GM19395 (cell line): ENCODE measurements at regions not wholly inside any gene's neighbourhood (a gene's known extent, or its start where the extent isn't known, plus 50 kb on each side); places are given as distances from the start of the nearest gene placed in this dataset.
"Not testable (repeated sequence)": the region's sequence is repeated elsewhere in the genome, so short reads cannot be mapped to it uniquely, and the experiment has no call there.

Source experiments
- ATAC-seq: cut with Tn5 transposase; IDR thresholded peaks from one replicate; pipeline ENCODE4 v1.9.1; 2021; ENCODE audit warnings: mild to moderate bottlenecking, moderate library complexity; ENCODE audit not compliant: unreplicated experiment

DNA sequence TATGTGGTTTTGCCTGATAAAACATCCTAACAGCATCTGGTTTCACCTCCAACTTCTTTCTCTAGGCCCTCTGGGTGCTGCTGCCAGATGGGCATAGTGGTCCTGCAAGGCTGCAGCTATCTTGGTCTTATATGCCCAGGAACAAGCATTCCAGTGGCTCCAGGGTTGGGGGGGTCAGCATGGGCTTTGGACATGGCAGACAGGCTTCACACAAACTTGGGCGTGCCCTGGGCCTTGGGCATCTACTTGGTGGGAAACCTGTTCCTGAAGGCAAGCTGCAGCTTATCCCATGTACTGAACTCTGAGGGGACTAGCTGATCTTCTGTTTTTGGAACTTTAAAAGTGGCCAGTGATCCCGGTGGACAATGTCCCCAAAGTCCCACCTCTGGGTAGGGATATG lies 54.9 kb upstream of the ZNF678 start:
- no peak for ATAC-seq

DNA sequence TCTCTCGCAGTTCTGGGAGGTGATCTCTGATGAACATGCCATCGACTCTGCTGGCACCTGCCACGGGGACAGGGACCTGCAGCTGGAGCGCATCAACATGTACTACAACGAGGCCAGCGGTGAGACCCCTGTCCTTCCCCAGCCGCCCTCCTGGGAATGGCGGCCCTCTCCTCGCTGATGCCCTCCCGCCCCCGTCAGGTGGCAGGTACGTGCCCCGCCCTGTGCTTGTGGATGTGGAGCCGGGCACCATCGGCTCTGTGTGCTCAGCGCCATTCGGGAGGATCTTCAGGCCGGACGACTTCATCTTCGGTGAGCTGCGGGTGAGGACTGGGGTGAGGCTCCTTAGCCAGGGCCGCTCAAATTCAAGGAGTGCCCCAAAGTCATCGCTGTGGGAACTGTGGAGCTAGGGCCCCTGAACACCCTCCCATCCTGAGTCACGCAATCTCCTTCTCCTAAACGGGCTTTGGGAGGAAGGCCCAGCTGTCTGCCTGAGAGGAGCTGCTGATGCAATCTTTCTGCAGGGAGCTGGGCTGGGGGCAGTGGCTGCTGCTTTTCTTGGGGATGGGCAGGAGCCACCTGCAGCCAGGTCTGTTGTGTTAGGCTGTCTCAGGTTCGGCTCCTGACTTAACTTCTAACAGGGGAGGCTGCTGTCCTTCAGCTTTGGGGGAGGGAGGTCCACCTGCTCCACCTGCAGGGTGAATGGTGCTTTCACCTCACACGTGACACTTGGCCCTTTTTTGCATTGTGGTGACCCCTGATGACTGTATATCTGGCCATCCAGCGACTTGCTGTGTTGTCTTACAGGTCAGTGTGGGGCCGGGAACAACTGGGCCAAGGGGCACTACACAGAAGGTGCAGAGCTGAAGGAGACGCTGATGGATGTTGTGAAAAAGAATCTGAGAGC lies 56.6 kb upstream of the ZNF678 start:
- ATAC-seq, result not testable (repeated sequence)

DNA sequence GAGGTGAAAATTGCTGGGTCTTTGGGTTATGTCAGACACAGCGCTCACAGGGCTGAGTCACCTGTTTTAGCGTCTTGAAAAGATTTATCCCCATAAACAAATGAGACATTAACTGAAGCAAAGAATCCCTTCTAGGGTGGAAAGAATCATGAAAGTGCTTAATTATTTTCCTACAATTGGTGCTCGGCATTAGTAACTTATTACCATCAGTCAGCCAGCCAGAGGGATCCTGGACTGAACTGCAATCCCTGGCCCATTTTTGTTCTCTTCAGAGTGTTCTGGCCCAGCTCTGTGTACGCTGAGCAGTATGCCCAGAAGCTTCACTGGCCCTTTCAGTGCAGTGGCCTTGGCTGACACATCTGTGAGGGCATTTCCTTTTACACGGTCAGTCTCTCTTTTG lies 67.3 kb upstream of the ZNF678 start:
- ATAC-seq, result not testable (repeated sequence)

DNA sequence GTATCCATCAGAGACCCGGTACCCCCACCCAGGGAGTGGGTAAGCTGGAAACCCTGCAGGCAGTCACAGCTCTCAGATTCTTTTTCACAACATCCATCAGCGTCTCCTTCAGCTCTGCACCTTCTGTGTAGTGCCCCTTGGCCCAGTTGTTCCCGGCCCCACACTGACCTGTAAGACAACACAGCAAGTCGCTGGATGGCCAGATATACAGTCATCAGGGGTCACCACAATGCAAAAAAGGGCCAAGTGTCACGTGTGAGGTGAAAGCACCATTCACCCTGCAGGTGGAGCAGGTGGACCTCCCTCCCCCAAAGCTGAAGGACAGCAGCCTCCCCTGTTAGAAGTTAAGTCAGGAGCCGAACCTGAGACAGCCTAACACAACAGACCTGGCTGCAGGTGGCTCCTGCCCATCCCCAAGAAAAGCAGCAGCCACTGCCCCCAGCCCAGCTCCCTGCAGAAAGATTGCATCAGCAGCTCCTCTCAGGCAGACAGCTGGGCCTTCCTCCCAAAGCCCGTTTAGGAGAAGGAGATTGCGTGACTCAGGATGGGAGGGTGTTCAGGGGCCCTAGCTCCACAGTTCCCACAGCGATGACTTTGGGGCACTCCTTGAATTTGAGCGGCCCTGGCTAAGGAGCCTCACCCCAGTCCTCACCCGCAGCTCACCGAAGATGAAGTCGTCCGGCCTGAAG lies 69.3 kb upstream of the ZNF678 start:
- ATAC-seq, result not testable (repeated sequence)

DNA sequence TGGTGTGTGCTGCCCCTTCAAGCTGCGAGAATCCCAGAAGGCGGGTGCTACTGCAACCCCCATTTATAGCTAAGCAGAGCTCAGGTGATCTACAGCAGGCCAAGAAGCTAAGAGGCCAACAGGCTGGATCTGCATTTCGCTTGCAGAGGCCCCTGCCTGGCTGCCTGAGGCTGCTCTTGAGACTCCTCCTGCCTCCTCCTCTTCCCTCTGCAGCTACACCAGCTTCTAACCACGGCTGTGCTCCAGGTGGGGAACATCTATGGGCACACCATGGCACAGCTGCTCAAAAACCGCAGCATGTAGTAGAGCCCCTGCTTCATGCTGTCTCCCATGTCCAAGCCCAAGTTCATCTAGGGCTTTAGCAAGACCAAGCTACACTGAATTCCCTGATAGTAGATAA lies 72.9 kb upstream of the ZNF678 start:
- no peak for ATAC-seq

DNA sequence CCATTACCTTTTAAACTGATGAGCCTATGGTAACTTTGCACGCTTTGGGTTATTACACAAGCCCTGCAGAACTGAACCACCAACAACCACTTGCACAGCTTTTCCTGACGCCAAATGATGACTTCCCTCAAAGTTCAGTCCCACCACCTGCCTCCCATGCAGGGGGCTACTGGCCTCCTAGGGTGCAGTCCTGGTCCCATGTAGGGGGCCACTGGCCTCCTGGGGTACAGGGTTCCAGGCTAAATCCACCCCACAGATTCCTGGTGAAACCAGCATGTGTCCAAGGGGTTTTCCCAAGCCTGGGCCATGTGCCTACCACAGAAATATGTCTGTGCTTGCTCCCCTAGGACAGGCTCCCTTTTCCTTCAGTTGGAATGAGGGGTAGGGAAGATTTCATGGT lies 73.4 kb upstream of the ZNF678 start:
- no peak for ATAC-seq

DNA sequence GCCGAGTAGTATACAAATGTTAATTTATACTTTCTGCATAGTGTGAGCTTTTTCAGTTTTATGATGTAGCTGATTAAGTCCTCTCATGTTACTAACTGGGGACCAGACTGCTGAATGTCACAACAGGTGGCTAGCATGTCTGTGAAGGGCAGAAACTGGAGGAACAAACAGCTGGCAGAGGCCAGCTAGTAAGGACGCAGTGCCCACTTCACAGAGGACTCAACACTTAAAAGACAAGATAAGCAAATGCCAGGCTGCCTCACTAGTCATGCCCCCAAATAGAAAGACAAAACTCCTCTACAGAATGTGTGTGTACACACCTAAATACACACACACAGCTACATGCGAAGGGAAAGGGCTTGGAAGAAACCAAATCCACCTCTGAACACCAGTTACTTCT lies 73.8 kb upstream of the ZNF678 start:
- no peak for ATAC-seq

DNA sequence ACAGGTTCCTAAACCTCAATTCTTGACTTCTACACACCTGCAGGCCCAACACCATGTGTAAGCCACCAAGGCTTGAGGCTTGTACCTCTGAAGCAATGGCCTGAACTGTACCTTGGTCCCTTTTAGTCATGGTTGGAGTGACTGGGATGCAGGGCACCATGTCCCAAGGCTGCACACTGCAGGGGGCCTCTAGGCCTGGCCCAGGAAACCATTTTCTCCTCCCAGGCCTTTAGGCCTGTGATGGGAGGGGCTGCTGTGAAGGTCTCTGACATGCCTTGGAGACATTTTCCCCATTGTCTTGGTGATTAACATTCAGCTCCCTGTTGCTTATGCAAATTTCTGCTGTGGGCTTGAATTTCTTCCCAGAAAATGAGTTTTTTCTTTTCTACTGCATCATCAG lies 75.8 kb upstream of the ZNF678 start:
- no peak for ATAC-seq

DNA sequence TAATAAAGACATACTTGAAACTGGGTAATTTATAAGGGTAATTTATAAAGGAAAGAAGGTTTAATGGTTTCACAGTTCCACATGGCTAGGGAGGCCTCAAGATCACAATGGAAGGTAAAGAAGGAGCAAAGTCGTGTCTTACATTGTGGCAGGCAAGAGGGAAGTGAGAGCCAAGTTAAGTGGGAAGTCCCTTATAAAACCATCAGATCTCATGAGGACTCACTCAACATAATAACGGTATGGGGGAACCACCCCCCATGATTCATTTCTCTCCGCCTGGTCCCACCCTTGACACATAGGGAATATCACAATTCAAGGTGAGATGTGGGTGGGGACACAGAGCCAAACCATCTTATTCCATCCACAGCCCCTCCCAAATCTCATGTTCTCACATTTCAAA lies 76.8 kb upstream of the ZNF678 start:
- no peak for ATAC-seq

DNA sequence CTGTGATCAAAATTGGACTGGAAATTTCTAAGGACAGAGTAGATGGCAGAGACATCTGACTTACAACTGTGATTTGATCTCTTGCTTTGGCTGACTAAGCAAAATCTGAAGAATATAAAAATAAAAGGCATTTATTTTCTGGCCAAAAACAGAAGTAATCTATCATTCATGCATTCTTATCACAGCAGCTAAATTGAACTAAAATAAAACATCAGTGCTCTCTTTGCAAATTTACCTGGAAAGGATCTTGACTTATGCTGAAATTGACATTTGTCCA lies 81.4 kb upstream of the ZNF678 start:
- no peak for ATAC-seq

DNA sequence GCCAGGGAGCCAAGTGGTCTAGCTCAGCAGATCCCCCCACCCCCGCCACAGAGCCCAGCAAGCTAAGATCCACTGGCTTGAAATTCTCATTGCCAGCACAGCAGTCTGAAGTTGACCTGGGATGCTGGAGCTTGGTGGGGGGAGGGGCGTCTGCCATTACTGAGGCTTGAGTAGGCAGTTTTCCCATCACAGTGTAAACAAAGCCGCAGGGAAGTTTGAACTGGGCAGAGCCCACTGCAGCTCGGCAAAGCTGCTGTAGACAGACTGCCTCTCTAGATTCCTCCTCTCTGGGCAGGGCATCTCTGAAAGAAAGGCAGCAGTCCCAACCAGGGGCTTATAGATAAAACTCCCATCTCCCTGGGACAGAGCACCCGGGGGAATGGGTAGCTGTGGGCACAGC lies 89.3 kb upstream of the ZNF678 start:
- ATAC-seq, result not testable (repeated sequence)

DNA sequence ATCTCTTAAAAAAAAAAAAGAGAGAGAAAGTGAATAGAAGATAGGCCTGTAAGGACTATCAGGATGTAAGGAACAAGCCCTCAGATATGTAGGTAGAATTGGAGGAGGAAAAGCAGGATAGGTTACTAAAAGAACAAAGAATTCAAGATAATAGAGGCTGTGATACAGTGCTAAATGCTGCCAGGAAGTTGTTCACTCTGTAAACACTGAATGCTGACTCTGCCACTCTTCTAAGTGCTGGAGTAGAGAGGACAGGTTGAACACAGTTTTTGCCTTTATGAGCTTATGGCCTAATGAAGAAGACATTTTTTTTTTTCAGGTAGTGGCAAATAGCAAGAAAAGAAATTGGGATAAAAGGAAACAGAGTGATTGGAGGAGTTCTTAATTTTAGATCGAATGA lies 90.6 kb upstream of the ZNF678 start:
- no peak for ATAC-seq

DNA sequence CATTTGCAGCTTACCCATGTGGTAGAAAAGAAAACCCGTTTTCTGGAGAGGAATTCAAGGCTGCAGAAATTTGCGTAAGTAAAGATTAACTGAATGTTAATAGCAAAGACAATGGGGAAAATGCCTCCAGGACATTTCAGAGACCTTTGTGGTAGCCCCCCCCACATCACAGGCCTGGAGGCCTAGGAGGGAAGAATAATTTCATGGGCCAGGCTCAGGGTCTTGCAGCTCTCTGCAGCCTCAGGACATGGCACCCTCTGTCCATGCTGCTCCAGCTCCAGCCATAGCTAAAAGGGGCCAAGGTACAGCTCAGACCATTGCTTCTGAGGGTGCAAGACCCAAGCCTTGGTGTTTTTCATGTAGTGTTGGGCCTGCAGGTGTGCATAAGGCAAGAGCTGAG lies 92.7 kb upstream of the ZNF678 start:
- no peak for ATAC-seq

DNA sequence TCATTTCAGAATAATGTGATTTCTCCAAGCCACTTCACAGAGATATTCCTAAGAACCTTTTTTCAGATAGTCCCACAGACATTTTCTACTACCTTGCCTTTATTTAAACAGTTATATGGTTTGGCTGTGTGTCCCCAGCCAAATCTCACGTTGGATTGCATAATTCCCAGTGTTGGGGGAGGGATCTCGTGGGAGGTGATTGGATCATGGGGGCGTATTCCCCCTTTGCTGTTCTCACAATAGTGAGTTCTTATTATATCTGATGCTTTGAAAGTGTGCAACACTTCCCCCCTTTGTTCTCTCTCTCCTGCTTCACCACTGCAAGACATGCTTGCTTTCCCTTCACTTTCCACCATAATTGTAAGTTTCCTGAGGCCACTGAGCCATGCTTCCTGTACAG lies 93.6 kb upstream of the ZNF678 start:
- no peak for ATAC-seq

DNA sequence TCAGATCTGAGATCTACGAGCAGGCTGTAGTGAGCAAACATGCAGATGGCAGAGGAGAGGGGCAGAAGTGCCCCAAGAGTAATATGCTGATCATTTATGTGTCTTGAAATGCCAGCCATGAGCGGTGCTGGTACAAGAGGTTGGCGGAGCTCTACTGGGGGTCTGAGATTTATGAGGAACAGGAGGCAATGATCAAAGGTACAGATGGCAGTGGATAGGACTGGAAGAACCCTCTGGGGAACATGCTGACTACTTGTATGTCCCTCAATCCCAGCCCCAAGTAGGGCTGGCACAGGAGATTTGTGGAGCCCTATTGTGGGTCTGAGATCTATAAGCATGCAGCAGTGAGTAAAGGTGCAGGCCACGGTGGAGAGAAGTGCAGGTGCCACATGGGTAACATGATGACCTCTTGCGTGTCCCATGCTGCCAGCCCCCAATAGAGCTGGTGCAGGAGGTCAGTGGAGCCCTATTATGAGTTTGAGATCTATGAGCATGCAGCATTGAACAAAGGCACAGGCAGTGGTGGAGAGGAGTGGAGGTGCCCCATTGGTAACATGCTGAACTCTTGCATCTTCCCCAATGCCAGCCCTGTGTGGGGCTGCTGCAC lies 97.2 kb upstream of the ZNF678 start:
- no peak for ATAC-seq

DNA sequence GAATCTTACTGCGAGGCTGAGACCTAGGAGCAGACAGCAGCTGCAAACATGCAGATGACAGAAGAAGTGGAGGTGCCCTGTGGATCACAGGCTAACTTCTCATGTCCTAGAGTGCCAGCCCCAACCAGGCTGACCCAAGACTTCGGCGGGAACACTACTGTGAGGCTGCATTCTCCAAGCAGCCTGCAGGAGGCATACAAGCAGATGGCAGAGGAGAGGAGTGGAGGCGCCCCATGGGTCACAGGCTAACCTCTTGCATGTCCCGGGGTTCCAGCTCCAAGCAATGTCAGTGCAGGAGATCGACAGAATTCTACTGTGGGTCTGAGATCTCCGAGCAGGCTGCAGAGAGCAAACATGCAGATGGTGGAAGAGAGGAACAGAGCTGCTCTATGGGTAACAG lies 98.1 kb upstream of the ZNF678 start:
- ATAC-seq, result no peak

DNA sequence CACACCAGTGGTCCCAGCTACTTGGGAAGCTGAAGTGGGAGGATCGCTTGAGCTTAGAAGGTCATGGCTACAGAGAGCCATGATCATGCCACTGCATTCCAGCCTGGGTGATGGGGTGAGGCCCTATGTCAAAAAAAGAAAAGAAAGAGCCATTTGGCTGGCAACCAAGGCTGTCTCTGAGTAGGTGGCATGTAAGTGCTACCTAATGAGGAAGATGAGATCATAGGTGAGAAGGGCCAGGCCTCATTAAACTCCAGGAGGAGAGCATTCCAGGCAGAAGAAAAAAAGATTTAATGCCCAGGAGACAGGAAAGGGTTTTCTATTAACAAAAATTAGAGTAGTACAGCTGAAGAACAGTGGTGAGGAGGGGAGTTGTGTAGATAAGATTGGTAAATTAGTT lies 103.4 kb upstream of the ZNF678 start:
- no peak for ATAC-seq

DNA sequence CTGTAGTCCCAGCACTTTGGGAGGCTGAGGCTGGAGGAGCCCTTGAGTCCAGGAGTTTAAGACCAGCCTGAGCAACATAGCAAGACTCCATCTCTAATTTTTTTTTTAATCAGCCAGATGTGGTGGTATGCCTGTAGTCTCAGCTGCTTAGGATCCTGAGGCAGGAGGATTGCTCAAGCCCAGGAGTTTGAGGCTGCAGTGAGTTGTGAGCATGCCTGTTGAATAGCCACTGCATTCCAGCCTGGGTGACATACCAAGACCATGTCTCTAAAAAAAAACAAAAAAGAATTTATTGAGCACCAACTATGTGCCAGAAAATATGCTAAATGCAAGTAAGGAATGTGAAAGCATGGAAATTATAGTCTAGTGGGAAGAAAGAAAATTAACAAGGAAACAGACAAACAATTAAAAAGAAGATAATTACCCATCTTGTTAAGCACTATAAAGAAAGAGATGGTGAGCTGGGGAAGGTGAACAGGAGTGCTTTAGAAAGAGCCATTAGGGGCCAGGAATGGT lies 104.0 kb upstream of the ZNF678 start:
- ATAC-seq, result no peak

DNA sequence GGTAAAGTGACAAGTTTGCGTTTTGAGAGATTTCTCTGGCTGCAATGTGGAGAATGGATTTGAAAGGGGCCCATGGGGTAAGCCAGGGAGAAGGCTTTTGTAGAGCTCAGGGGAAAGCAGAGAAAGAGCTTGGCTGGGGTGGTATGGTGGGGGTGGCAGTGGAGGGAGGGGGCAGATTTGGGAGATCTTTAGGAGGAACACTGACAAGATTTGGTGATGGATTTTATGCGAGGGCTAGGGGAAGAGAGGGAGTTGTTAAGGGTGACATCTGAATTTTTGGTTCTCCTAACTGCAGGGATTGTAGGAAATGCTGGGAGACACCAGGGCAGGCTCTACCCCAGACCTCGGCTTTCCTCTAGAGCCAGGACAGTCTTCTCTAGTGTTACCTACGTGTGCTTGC lies 108.7 kb upstream of the ZNF678 start:
- no peak for ATAC-seq

DNA sequence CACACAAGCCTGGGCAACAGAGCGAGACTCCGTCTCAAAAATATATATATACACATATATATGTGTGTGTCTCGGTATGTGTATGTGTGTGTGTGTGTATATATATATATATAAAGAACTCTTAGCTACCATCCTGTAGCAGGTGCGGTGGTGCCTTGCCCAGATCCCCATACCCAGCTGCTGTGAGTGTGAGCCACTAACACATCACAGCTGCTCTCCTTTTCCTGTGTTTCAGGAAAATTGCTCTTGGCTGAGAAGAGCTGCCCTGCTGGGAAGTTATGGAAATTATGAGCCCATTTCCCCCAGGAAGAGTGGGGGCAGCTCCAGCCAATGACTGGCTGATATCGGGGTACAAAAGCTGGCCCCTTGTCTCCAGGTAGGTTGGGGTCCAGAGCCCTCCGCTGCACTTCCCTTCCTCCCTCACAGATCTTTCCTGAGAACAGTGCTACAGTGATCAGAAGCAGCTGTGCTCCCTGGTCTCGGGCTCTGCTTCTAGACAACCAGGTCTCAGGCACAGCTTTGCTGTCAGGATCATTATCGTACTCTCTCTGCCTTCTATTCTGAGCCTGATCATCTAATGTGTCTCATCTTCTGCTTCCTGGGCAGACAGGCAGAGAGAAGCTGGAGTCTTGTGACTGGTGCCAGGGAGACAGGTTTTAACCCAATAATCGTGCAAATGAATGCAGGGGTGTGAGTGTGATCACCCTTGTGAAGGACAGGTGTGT lies 109.6 kb upstream of the ZNF678 start:
- no peak for ATAC-seq

DNA sequence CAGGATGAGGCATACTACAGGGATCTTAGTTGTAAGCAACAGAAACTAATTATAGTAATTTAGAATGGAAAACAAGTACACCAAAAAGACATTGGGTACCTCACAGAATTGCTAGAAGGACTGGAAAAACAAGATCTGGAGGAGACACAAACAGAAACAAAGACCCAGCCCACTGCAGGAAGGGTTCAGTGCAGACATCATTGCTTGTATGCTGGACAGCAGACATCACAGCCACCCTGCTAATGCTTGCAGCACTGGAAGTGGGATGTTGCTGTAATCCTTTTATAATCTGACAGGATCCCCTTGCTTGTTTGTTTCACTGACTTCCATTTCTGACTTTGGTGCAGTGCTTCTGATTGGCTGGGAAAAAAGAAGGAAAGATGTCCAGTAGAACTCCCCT lies 111.4 kb upstream of the ZNF678 start:
- no peak for ATAC-seq
